ENCODE measurements at regions not wholly inside any gene's neighbourhood (a gene's known extent, or its start where the extent isn't known, plus 50 kb on each side); places are given as distances from the start of the nearest gene placed in this dataset.

GRCh38 chr14:45658917-45659299 lies 405.9 kb upstream of the MIS18BP1 start:
- no peak for ATAC-seq (ENCODE audit: low read depth)

More at GRCh38 chr14:45658917-45659299, 405.9 kb upstream of the MIS18BP1 start:
- dilution Hi-C loops (cut with HindIII; ENCODE audit: low sequenced_read_pairs, unreplicated experiment), result no loop called here
- POLR2A ChIA-PET (ENCODE audit: unreplicated experiment), result no interaction called here
- Histone ChIP-seq H2BK5ac (ENCODE audit: low read depth, low read length, poor library complexity, severe bottlenecking) (no peak overlapping the region), H2BK120ac (ENCODE audit: low read depth, low read length) (no peak overlapping the region), H3K36me3 (ENCODE audit: control insufficient read depth, insufficient read depth, low read length) (no peaks in the 10 kb centered on the region), H3K79me1 (ENCODE audit: low read depth in 1 of 2, low read length in 2 of 2) (no peaks in the 10 kb centered on the region), H3K9me1 (ENCODE audit: insufficient read depth, low read length) (no peaks in the 10 kb centered on the region), H3K9ac (ENCODE audit: low read depth, low read length) (no peak overlapping the region), H3K4ac (ENCODE audit: low read depth, low read length) (no peak overlapping the region), H4K20me1 (ENCODE audit: insufficient read depth, low read length) (no peaks in the 10 kb centered on the region), H2BK20ac (ENCODE audit: low read depth, low read length) (no peak overlapping the region), H3K18ac (ENCODE audit: low read depth, low read length) (no peak overlapping the region), H3K4me2 (ENCODE audit: low read depth, low read length) (no peak overlapping the region), H4K8ac (ENCODE audit: low read depth in 2 of 2, low read length in 2 of 2) (no peak overlapping the region), H3K27ac (ENCODE audit: insufficient read depth, low read length) (no peak overlapping the region), H3K27me3 (ENCODE audit: control insufficient read depth, insufficient read depth, low read length) (no peaks in the 10 kb centered on the region), H3K14ac (replicated peaks; ENCODE audit: low read depth, low read length) (no peak overlapping the region), H3K4me1 (ENCODE audit: control insufficient read depth, insufficient read depth, low read length) (no peaks in the 10 kb centered on the region), H3K23ac (ENCODE audit: low read depth, low read length) (no peak overlapping the region), H4K91ac (ENCODE audit: insufficient read depth, low read depth, low read length) (no peak overlapping the region), H2AFZ (replicated peaks; ENCODE audit: low read length, poor library complexity) (no peak overlapping the region), H2AK9ac (replicated peaks; ENCODE audit: low read depth, low read length, poor library complexity) (no peak overlapping the region), H3K4me3 (ENCODE audit: insufficient read depth, low read depth, low read length) (no peak overlapping the region), H2BK15ac (ENCODE audit: low read depth, low read length) (no peak overlapping the region), H2AK5ac (ENCODE audit: low read depth, low read length) (no peak overlapping the region), H3K56ac (ENCODE audit: extremely low read depth, insufficient read depth, low read length) (no peak overlapping the region), H3K9me3 (ENCODE audit: control insufficient read depth, insufficient read depth, low read length) (no peaks in the 10 kb centered on the region), H4K5ac (ENCODE audit: low read depth, low read length) (no peak overlapping the region)
- no peak for TF ChIP-seq MAFK (IDR thresholded peaks at IDR 0.05; ENCODE audit: low read depth, low read length)
- TF ChIP-seq ELK1 (IDR thresholded peaks at IDR 0.05; ENCODE audit: borderline replicate concordance, low read depth, low read length), result no peak
- no peak for TF ChIP-seq MXI1 (IDR thresholded peaks at IDR 0.05; ENCODE audit: borderline replicate concordance, low read depth, low read length)
- TF ChIP-seq CHD1 (IDR thresholded peaks at IDR 0.05; ENCODE audit: low read depth, low read length), result no peak
- no TSS peak for BruUV-seq (replicated peaks)
- CTCF ChIA-PET, result no interaction called here
- DNase-seq, result no peak
- intact Hi-C loops (cut with micrococcal nuclease), result no loop called here
- in situ Hi-C loops (cut with MboI; ENCODE audit: low sequenced_read_pairs), result no loop called here
- WGBS, 2 experiments (ENCODE audit: extremely low coverage in 2 of 2, insufficient read length in 1 of 2), result no CpG with 5 or more reads among the region's 4 CpGs
